ENCODE measurements at regions not wholly inside any gene's neighbourhood (a gene's known extent, or its start where the extent isn't known, plus 50 kb on each side); places are given as distances from the start of the nearest gene placed in this dataset.
"Not testable (repeated sequence)": the region's sequence is repeated elsewhere in the genome, so short reads cannot be mapped to it uniquely, and the experiment has no call there.

DNA sequence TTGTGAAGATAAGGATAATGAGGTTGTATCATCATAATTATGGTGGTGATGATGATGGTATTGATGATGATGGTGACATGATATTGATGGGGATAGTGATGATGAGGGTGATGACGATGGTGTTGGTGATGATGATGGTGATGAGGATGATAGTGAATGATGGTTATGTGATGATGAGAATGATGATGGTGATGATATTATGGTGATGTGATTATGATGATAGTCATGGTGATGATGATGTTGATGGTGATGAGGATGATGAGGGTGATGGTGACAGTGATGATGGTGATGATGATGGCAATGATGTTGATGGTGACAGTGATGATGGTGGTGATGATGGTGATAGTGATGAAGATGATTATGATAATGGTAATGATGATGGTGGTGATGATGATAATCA is 299.9 kb upstream of the ADARB2 start:
- DNase-seq (ENCODE audit: low spot score in 2 of 2) = no peak
- 92% methylated on average over 1 of the region's 1 CpG for WGBS
- no peaks in the 10 kb centered on the region for H3K36me3 ChIP-seq
- H3K4me3 ChIP-seq = no peak overlapping the region
- no peaks in the 10 kb centered on the region for H3K27me3 ChIP-seq
- H3K27ac ChIP-seq = no peak overlapping the region
- TF ChIP-seq POLR2AphosphoS5 (IDR thresholded peaks at IDR 0.05) (no peak), EP300 (IDR thresholded peaks at IDR 0.05) (no peak), POLR2A (IDR thresholded peaks at IDR 0.05) (no peak)
- TF ChIP-seq, protein P1, sequence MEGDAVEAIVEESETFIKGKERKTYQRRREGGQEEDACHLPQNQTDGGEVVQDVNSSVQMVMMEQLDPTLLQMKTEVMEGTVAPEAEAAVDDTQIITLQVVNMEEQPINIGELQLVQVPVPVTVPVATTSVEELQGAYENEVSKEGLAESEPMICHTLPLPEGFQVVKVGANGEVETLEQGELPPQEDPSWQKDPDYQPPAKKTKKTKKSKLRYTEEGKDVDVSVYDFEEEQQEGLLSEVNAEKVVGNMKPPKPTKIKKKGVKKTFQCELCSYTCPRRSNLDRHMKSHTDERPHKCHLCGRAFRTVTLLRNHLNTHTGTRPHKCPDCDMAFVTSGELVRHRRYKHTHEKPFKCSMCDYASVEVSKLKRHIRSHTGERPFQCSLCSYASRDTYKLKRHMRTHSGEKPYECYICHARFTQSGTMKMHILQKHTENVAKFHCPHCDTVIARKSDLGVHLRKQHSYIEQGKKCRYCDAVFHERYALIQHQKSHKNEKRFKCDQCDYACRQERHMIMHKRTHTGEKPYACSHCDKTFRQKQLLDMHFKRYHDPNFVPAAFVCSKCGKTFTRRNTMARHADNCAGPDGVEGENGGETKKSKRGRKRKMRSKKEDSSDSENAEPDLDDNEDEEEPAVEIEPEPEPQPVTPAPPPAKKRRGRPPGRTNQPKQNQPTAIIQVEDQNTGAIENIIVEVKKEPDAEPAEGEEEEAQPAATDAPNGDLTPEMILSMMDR (IDR thresholded peaks at IDR 0.05) = no peak
- H3K4me1 ChIP-seq = no peaks in the 10 kb centered on the region
- H3K9me3 ChIP-seq = no peaks in the 10 kb centered on the region

DNA sequence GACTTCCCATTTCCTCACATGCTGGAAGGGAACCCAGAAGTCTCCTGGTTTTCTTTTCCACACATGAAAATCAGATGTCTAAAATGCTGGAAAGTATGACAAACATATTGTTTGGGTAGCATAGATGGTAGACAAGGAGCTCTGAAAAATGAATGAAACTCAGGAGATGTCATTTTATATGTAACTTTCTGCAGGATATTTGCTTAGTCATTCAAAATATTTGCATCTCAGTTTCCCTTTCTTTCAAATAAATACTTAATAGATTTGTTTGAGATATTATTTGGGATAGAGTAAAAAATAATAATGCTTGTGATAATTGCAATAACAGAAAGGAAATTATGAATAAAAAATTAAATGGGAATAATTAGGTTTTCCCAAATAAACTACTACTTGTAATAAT is 298.9 kb upstream of the ADARB2 start:
- no peaks in the 10 kb centered on the region for H3K4me1 ChIP-seq
- H3K27me3 ChIP-seq = no peaks in the 10 kb centered on the region
- H3K36me3 ChIP-seq = no peaks in the 10 kb centered on the region
- no peak overlapping the region for H3K4me3 ChIP-seq
- H3K9me3 ChIP-seq = no peaks in the 10 kb centered on the region
- TF ChIP-seq EP300 (IDR thresholded peaks at IDR 0.05) = no peak
- TF ChIP-seq POLR2AphosphoS5 (IDR thresholded peaks at IDR 0.05) = no peak
- TF ChIP-seq, protein P1 (IDR thresholded peaks at IDR 0.05) = no peak
- no peak for TF ChIP-seq POLR2A (IDR thresholded peaks at IDR 0.05)
- no peak for DNase-seq (ENCODE audit: low spot score in 2 of 2)
- no peak overlapping the region for H3K27ac ChIP-seq

DNA sequence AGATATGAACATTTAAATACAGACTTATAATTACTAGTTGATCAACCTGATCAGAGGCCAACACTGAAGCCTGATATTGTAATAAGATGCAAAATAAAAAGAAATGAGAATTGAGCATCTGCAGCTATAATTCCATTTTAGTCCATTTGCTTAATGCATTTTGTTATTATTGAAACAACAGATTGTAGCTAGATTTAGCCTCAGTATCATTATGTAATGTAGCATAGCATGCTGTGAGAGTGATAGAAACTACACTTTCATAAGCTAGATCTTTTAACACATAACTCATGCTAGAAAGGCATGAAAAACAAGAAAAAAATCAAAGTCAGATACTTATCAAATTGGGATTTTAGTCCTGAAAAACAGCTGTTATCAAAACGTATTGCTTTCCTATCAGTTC is 292.7 kb upstream of the ADARB2 start:
- no peaks in the 10 kb centered on the region for H3K36me3 ChIP-seq
- TF ChIP-seq POLR2AphosphoS5 (IDR thresholded peaks at IDR 0.05) = no peak
- no peak for TF ChIP-seq EP300 (IDR thresholded peaks at IDR 0.05)
- no peak for TF ChIP-seq POLR2A (IDR thresholded peaks at IDR 0.05)
- TF ChIP-seq, protein P1 (IDR thresholded peaks at IDR 0.05) = no peak
- no peaks in the 10 kb centered on the region for H3K9me3 ChIP-seq
- no peak for DNase-seq (ENCODE audit: low spot score in 2 of 2)
- 60% methylated on average over 1 of the region's 1 CpG for WGBS
- no peak overlapping the region for H3K27ac ChIP-seq
- no peaks in the 10 kb centered on the region for H3K27me3 ChIP-seq
- no peaks in the 10 kb centered on the region for H3K4me1 ChIP-seq
- no peak overlapping the region for H3K4me3 ChIP-seq

- H3K4me1 ChIP-seq = no peaks in the 10 kb centered on the region
- WGBS = 32% methylated on average over 3 of the region's 3 CpGs
- H3K4me3 ChIP-seq = no peak overlapping the region
- H3K9me3 ChIP-seq = no peaks in the 10 kb centered on the region
- no peak overlapping the region for H3K27ac ChIP-seq
- TF ChIP-seq POLR2A (IDR thresholded peaks at IDR 0.05) (no peak), EP300 (IDR thresholded peaks at IDR 0.05) (no peak)
- no peaks in the 10 kb centered on the region for H3K27me3 ChIP-seq
- DNase-seq (ENCODE audit: low spot score in 2 of 2) = no peak
- no peaks in the 10 kb centered on the region for H3K36me3 ChIP-seq
Observed at GRCh38 chr10:2026936-2027335, 289.6 kb upstream of the ADARB2 start.

- H3K27ac ChIP-seq; H3K9me3 ChIP-seq; H3K4me1 ChIP-seq; DNase-seq (ENCODE audit: low spot score in 2 of 2); H3K27me3 ChIP-seq; H3K36me3 ChIP-seq; H3K4me3 ChIP-seq: not testable (repeated sequence)
- WGBS = 54% methylated on average over 2 of the region's 2 CpGs
Observed at GRCh38 chr10:2024750-2025149, 287.4 kb upstream of the ADARB2 start.

GRCh38 chr10:2023687-2024086 is 286.4 kb upstream of the ADARB2 start:
- TF ChIP-seq, protein P1 (IDR thresholded peaks at IDR 0.05) = no peak
- no peak for TF ChIP-seq POLR2AphosphoS5 (IDR thresholded peaks at IDR 0.05)
- no peak for TF ChIP-seq POLR2A (IDR thresholded peaks at IDR 0.05)
- TF ChIP-seq EP300 (IDR thresholded peaks at IDR 0.05) = no peak
- Histone ChIP-seq H3K4me3 (no peak overlapping the region), H3K27ac (no peak overlapping the region), H3K27me3 (no peaks in the 10 kb centered on the region), H3K4me1 (no peaks in the 10 kb centered on the region), H3K36me3 (no peaks in the 10 kb centered on the region), H3K9me3 (no peaks in the 10 kb centered on the region)
- no peak for DNase-seq (ENCODE audit: low spot score in 2 of 2)
- 51% methylated on average over 3 of the region's 5 CpGs for WGBS

Measured in suprapubic skin (tissue), 4 donors.